ENCODE measurements at regions not wholly inside any gene's neighbourhood (a gene's known extent, or its start where the extent isn't known, plus 50 kb on each side); places are given as distances from the start of the nearest gene placed in this dataset.
"Not testable (repeated sequence)": the region's sequence is repeated elsewhere in the genome, so short reads cannot be mapped to it uniquely, and the experiment has no call there.

- DNase-seq: not testable (repeated sequence)
Measured at GRCh38 chr5:25969042-25969441, 1069.3 kb downstream of the CDH9 start.

GRCh38 chr5:25964009-25964372, 1074.4 kb downstream of the CDH9 start:
- no peak for DNase-seq

GRCh38 chr5:25963251-25964008, 1075.0 kb downstream of the CDH9 start:
- DNase-seq: no peak

GRCh38 chr5:25955337-25955736, 1083.0 kb downstream of the CDH9 start:
- no peak for DNase-seq

DNA sequence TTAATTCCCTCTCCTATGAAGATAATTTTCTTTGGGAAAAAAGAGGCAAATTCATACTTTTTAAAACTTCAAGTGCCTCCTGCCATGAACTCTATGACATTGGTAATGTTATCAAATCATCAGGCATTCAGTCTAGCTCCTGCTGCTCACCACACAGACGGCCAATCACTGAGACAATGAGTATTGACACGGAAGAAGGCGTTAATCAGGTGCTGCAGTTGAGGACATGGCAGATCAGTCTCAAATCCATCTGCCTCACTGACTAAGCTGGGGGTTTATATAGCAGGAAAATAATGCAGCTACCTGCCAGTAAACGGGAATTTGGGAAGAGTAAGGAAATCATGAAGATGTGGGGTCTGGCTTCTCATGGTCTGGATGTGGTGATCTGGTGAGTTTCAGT, 1087.7 kb downstream of the CDH9 start:
- no peak for DNase-seq

DNA sequence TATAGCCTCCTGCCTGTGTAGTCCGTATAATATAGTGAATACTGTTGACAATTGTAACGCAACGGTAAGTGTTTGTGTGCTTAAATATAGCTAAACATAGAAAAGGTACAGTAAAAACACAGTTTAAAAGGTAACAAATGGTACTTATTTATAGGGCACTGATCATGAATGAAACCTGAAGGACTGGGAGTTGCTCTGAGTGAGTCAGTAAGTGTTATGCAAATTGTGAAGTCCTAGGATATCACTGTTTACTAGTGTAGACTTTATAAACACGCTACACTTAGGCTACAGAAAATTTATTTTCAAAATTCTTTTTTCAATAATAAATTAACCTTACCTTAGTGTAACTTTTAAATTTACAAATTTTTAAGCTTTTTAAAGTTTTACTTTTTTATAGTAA, 1090.1 kb downstream of the CDH9 start:
- no peak for DNase-seq

GRCh38 chr5:25944786-25945185, 1093.6 kb downstream of the CDH9 start:
- no peak for DNase-seq

- DNase-seq: no peak
Measured at GRCh38 chr5:25909163-25909562, 1129.2 kb downstream of the CDH9 start.

- no peak for DNase-seq
Measured at GRCh38 chr5:25905646-25906045, 1132.7 kb downstream of the CDH9 start.

DNA sequence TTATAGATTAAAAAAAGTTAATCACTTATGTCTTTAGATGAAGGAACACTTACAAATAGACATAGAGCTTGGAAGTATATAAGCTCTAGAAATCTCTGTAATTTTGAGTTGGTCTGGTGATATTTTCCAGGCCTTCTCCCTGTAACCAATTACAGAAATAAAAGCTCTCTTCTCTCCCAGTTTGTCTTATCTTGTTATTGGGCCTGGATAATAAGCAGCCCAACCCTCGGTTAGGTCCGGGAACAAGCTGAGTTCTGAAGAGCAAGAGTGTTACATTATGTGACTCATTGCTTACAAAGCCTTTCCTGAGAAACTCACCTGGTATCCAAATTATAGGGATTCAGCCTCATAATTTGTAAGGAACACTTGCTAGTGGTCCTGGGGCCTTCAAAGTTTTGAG, 1146.2 kb downstream of the CDH9 start:
- DNase-seq: no peak

- DNase-seq: no peak
Measured at GRCh38 chr5:25891691-25892090, 1146.7 kb downstream of the CDH9 start.

GRCh38 chr5:25881318-25882036, 1156.9 kb downstream of the CDH9 start:
- DNase-seq: no peak

DNA sequence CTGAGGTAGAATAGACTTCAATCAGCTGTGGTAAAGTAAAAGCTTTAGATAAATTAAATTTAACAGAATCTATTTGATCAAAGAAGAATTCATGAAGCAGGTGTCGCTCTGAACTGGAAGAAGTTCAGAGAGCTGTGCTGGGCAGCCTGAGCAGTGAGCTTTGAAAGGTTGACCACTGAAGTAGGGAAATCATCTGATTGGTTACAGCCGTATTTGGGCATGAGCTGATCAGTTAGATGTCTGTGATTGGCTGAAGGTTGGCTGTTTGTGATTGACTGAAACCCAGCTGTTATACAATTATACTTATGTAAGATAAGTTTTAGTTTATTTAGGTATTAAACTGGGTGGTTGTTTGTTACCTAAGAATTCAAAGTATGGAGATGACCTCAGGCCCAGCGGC, 1174.6 kb downstream of the CDH9 start:
- no peak for DNase-seq

- DNase-seq: no peak
Measured at GRCh38 chr5:25862276-25862675, 1176.1 kb downstream of the CDH9 start.

GRCh38 chr5:25858019-25858418, 1180.4 kb downstream of the CDH9 start:
- no peak for DNase-seq

DNA sequence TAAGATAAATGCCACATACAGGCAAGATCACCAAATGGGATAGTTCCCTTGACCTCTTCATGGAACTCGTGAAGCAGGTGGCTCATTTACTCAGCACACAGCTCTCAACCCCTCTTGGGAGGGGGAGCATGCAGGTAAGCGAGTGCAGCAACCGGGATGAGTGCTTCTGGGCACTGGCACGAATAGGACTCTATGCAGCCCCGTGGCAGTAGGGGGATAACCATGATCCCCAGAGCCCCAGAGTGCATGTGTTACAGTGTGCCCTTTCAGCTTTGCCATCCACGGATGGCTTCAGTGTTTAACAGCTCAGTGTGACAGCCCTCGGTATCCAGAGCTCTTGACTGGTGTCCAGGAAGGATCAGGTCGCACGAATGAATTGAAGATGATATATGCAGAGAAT, 1187.1 kb downstream of the CDH9 start:
- no peak for DNase-seq

DNA sequence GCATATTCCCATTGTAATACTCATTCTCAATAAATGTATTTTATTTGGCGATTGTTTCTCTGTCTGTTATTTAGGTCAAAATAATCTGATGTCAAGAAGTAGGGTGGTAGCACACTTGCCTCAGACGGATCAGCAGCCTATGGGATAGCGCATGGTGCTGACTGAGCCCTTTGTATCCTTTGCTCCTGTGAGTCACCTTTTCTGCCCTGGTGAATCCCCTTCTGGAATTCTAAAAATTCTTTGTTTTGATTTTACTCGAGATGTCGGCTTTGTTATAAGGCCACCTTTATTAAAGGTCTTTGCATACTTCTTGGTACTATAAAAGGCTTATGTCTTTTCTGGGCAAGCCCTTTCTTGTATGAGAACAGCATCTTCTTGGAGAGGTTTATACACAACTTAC, 1187.8 kb downstream of the CDH9 start:
- DNase-seq: no peak

DNA sequence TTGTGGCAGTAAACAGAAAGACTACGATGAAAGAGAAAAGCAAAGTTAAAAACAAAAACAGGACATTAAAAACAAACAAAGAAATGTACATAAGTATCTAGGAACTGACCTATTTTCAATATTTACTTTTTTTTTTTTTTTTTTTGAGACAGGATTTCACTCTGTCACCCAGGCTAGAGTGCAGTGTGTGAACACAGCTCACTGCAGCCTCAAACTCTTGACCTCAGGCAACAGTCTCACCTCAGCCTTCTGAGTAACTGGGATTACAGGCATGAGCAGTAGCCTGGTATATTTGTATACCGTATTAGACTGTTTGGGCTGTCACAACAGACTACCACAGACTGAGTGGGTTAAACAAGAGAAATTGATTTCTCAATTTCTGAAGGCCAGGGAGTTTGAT, 1189.1 kb downstream of the CDH9 start:
- no peak for DNase-seq

DNA sequence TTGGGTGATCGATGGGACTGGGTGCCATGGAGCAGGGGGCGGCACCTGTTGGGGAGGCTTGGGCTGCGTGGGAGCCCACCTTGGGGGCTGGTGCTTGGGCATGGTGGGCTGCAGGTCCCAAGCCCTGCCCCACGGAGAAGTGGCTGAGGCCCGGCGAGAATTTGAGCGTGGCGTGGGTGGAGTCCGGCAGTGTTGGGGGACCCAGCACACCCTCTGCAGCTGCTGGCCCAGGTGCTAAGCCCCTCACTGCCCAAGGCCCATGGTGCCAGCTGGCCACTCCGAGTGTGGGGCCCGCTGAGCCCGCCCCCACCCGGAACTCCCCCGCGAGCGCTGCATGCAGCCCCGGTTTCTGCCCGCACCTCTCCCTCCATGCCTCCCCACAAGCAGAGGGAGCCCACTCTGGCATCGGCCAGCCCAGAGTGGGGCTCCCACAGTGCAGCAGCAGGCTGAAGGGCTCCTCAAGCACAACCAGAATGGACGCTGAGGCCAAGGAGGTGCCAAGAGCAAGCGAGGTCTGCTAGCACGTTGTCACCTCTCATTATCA, 1178.6 kb upstream of the CDH10 start:
- no peak for DNase-seq

Measured in NCI-H1105 treated with DMSO at 0.1 percent for 48 hours (cell line).